ENCODE measurements at regions not wholly inside any gene's neighbourhood (a gene's known extent, or its start where the extent isn't known, plus 50 kb on each side); places are given as distances from the start of the nearest gene placed in this dataset.
A peak's percentile ranks its signal among the peaks of the same experiment; 100 is the strongest.

DNA sequence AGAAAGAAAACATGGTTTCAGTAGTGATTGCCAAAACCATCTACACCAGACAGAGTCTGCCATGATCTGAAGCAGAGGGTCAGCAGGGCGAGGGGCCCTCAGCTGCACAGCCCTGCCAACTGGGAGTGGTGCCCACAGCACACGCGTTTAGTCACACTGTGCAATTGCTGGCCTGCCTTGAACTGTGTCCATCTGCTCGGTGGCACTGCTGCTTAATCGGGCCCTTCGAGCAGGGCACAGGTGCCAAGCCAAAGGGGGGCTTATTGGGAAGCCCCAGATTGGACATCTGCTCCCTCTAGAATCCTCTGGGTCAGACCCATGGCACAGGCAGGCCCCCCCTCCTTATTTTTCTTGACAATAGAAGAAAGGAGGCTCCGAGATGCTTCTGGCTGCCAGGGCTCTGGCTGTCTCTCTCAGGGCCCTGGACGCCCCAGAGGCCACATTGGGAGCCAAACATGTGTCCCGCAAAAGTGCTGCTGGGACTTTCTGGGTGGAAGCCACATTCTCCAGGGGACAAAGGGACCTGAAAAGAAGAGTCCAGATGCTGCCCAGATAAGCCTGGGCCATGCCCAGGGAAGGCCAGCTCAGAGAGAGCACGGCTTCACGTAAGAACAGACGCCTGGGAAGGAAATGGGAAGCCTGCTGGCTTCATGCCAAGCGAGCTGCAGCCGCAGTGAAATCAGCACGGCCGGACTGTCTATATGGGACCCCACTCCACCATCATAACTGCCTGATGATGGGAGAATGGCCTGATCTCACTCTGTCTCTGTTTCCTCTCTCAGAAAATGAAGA, 349.2 kb downstream of the GADD45G start:
- H3K9me3 ChIP-seq (ENCODE audit: control insufficient read depth in 4 of 4, insufficient read depth in 3 of 4, low read length in 3 of 4): no peaks in the 10 kb centered on the region
- no peak for ATAC-seq (ENCODE audit: insufficient read depth, low FRiP score)
- DNase-seq: peak; percentile 65 to 72 (median 69)
- H3K27ac ChIP-seq (ENCODE audit: low read depth in 1 of 2, low read length in 1 of 2): no peak overlapping the region
- no peak overlapping the region for H3K4me3 ChIP-seq
- TF ChIP-seq, protein P1, sequence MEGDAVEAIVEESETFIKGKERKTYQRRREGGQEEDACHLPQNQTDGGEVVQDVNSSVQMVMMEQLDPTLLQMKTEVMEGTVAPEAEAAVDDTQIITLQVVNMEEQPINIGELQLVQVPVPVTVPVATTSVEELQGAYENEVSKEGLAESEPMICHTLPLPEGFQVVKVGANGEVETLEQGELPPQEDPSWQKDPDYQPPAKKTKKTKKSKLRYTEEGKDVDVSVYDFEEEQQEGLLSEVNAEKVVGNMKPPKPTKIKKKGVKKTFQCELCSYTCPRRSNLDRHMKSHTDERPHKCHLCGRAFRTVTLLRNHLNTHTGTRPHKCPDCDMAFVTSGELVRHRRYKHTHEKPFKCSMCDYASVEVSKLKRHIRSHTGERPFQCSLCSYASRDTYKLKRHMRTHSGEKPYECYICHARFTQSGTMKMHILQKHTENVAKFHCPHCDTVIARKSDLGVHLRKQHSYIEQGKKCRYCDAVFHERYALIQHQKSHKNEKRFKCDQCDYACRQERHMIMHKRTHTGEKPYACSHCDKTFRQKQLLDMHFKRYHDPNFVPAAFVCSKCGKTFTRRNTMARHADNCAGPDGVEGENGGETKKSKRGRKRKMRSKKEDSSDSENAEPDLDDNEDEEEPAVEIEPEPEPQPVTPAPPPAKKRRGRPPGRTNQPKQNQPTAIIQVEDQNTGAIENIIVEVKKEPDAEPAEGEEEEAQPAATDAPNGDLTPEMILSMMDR (IDR thresholded peaks at IDR 0.05; ENCODE audit: control extremely low read depth, extremely low read depth): no peak
- 53 to 55% methylated on average over 16 of the region's 16 CpGs for WGBS, 2 donors
- H3K9ac ChIP-seq (ENCODE audit: insufficient read depth in 1 of 2, low read length in 2 of 2): no peak overlapping the region
- H3K27me3 ChIP-seq (ENCODE audit: control insufficient read depth in 3 of 3, insufficient read depth in 3 of 3, low read length in 2 of 3): no peaks in the 10 kb centered on the region
- peaks cover 0 to 8% (median 5%) of the 10 kb centered on the region in 5 donors for H3K4me1 ChIP-seq (ENCODE audit: control insufficient read depth in 5 of 5, insufficient read depth in 5 of 5, low read length in 5 of 5)
- no peaks in the 10 kb centered on the region for H3K36me3 ChIP-seq (ENCODE audit: control insufficient read depth in 4 of 4, insufficient read depth in 4 of 4, low read length in 4 of 4)

DNA sequence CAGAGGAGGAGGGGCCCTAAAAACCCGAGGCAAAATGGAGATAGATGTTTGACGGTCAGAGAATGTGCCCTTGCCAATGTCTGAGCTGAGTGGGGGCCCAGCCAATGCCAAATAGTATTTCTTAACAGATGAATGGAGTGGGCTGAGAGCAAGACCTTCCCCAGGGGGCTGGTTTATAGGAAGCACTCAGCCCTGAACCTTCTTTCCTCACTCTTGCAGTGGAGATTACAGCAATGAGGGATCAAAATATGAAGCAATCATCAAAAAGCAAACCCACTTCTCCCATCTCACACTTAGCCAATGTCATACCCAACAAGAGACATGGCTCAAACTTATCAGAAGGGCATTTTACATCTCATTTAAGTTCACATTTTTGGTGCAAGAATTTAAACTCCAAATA, 350.3 kb downstream of the GADD45G start:
- no peaks in the 10 kb centered on the region for H3K36me3 ChIP-seq (ENCODE audit: control insufficient read depth in 4 of 4, insufficient read depth in 4 of 4, low read length in 4 of 4)
- H3K4me3 ChIP-seq: no peak overlapping the region
- ATAC-seq (ENCODE audit: insufficient read depth, low FRiP score) (no peak), DNase-seq (no peak)
- no peak overlapping the region for H3K27ac ChIP-seq (ENCODE audit: low read depth in 1 of 2, low read length in 1 of 2)
- WGBS, 2 donors: 37 to 68% methylated on average over 2 of the region's 2 CpGs
- H3K4me1 ChIP-seq (ENCODE audit: control insufficient read depth in 5 of 5, insufficient read depth in 5 of 5, low read length in 5 of 5): peaks cover 0 to 8% (median 5%) of the 10 kb centered on the region in 5 donors
- H3K9me3 ChIP-seq (ENCODE audit: control insufficient read depth in 4 of 4, insufficient read depth in 3 of 4, low read length in 3 of 4): no peaks in the 10 kb centered on the region
- TF ChIP-seq, protein P1 (IDR thresholded peaks at IDR 0.05; ENCODE audit: control extremely low read depth, extremely low read depth): no peak
- no peak overlapping the region for H3K9ac ChIP-seq (ENCODE audit: insufficient read depth in 1 of 2, low read length in 2 of 2)
- no peaks in the 10 kb centered on the region for H3K27me3 ChIP-seq (ENCODE audit: control insufficient read depth in 3 of 3, insufficient read depth in 3 of 3, low read length in 2 of 3)

- no peak overlapping the region for H3K4me3 ChIP-seq
- DNase-seq: no peak
- no peak for ATAC-seq (ENCODE audit: insufficient read depth, low FRiP score)
- peaks cover 0 to 8% (median 5%) of the 10 kb centered on the region in 5 donors for H3K4me1 ChIP-seq (ENCODE audit: control insufficient read depth in 5 of 5, insufficient read depth in 5 of 5, low read length in 5 of 5)
- no peaks in the 10 kb centered on the region for H3K36me3 ChIP-seq (ENCODE audit: control insufficient read depth in 4 of 4, insufficient read depth in 4 of 4, low read length in 4 of 4)
- no peak overlapping the region for H3K9ac ChIP-seq (ENCODE audit: insufficient read depth in 1 of 2, low read length in 2 of 2)
- H3K27ac ChIP-seq (ENCODE audit: low read depth in 1 of 2, low read length in 1 of 2): no peak overlapping the region
- no peaks in the 10 kb centered on the region for H3K9me3 ChIP-seq (ENCODE audit: control insufficient read depth in 4 of 4, insufficient read depth in 3 of 4, low read length in 3 of 4)
- TF ChIP-seq, protein P1 (IDR thresholded peaks at IDR 0.05; ENCODE audit: control extremely low read depth, extremely low read depth): no peak
- no peaks in the 10 kb centered on the region for H3K27me3 ChIP-seq (ENCODE audit: control insufficient read depth in 3 of 3, insufficient read depth in 3 of 3, low read length in 2 of 3)
- WGBS, 2 donors: 90 to 91% methylated on average over 1 of the region's 1 CpG
These were observed 350.8 kb downstream of the GADD45G start for GRCh38 chr9:89955626-89956025.
